HG02884 (cell line): ENCODE measurements at regions not wholly inside any gene's neighbourhood (a gene's known extent, or its start where the extent isn't known, plus 50 kb on each side); places are given as distances from the start of the nearest gene placed in this dataset.

Experiments used
- ATAC-seq: cut with Tn5 transposase; IDR thresholded peaks from one replicate; pipeline ENCODE4 v1.9.1; 2021; ENCODE audit warnings: mild to moderate bottlenecking, moderate library complexity; ENCODE audit not compliant: unreplicated experiment

DNA sequence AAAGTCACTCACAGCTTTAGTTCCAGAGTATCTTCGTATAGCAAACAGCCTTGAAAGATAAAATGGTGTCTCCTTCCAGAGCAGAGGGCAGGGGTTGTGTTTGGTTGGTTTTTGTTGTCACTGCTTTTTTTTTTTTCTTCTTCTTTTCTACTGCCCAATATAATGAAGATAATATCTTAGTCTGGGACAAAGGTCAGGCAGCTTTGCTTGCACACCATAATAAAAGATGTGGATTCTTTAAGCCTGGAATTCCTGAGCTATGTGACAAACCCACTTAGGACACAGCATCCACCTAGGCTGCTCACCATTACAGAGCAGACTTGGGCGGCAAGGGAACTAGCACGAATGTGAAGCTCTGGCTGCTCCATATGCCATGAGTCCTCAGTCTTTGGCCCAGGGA lies 165.6 kb upstream of the MIR17HG start:
- ATAC-seq, result no peak

DNA sequence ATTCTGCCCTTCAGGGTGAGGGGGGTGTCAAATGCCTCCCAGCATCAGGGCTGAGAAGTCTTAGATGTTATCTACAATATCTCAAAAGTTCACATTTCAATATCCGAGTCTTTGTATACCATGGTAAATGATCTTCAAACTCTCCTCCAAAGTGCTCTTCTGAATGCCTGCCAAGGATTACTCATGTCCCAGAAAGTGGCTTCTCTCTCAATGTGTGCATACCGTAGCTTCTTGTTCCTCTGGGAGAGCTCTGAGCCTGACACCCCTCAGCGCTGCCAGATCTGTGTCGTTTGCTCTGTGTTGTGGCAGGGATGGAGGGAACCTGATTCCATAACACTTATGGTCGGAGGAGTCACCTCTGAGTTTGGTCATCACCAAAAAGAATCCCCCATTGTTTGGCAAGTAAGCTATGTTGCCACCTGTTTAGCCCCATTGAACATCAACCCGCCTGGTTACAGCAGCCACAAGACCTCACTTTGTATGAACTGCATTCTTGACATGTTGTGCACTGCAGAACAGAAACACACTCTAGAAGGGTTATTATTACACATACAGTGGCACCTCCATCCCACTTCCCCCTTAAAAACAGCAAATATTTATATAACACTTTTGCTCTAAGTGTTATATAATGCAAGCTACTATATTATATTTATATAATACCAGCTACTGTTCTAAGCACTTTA lies 163.1 kb upstream of the MIR17HG start:
- ATAC-seq, result no peak

DNA sequence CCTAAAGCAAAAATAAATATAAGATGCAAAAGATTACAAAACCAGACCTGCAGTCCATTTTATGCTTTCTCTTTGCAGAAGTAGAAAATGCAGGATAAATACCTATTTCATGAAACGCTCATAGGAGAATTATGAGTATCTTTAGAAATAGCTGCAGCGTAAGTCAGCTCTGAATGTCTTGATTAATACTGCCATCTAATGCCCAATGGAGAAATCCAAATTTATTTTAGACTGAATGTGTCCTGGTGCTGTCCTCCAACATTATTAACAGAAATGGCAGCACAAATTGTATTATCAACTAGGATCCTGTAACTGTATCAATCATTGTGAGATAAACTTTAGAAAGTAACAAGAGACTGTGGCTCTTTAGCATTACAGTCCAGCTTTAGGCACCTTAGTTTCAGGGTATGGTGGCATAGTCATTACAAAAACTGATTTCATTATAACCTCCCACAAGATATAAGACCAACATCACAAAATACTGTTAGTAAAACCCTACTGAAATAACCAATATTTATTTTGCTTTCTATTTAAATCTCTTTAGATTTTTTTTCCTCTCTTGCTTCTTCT lies 162.1 kb upstream of the MIR17HG start:
- ATAC-seq, result no peak

DNA sequence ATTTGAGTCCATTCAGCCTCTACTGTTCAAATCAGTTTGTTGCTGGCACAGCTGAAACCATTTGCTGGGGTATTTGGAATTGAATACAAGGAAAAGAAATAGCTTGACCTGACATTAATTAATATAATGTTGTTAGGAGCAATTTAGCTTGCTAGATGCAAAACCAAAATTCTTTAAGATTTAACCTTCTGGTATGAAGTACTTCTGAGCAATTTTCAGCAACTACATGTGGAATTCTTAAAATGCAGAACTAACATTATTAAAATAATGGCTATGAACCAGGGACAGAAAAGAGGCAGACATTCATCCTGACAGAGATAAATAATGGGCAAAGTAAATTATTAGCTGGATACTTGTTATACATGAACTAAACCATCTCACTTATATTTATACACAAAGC lies 160.0 kb upstream of the MIR17HG start:
- no peak for ATAC-seq

DNA sequence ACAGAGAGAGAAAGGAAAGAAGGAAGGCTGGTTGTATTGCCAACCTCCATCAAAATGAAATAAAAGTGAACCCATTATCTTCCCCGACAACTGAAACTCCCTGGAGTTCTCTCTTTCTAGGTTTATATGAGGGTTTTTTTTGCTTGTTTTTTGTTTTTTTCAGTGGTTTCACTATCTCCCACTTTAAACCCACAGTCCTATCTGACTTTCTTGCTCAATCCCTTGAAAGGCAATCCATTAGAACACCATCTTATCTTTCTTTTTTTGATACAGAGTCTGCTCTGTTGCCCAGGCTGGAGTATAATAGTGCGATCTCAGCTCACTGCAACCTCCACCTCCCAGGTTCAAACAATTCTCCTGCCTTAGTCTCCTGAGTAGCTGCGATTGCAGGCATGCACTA lies 158.0 kb upstream of the MIR17HG start:
- no peak for ATAC-seq

DNA sequence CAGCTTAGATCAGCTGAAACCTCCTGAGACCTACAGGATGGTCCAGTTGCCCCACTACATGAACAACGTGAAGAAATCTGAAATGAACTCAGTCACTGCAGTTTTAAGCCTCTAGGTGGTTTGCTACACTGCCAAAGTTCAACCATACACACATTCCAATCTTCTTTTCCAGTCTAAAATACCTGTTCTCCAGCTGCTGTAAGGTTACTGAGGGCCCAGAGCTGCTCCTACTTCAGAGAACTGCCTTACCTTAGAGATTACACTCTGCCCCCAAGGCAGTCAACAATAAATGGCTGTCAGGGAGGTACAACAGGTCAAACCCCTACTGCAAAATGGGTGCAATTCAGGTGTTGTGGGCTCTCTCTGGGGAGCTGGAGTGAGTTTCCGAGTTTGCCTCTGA lies 154.1 kb upstream of the MIR17HG start:
- no peak for ATAC-seq

DNA sequence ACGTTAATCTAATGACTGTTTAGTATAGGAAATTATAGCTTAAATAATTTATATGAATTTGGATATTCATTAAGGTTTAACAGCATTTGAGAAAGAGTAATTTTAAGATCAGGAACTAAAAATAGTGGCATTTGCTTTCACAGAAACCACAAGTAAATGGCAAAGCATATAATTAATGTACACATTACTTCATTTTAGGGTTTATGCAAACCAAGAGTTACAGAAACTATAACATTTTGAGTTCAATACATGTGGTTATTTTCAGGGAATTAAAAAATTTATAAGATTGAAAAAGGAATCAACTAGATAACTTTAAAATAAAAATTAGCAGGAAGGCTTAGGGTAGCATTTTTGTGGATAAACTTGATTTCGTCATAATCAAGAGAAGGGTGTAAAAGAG lies 151.7 kb upstream of the MIR17HG start:
- no peak for ATAC-seq

DNA sequence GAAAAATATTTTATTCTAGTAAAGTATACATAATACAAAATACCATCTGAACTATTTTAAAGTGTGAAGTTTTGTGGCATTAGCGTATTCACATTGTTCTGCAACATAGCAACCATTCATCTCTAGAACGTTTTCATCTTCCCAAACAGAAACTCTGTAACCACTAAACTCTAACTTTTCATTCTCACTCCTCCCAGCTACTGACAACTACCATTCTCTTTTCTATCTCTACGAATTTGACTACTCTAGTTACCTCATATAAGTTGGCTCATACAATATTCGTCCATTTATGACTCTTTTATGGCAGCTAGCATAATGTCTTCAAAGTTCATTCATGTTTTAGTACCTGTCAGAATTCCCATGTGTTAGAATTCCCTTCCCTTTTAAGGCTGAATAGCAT lies 150.5 kb upstream of the MIR17HG start:
- peak; percentile 47 for ATAC-seq

DNA sequence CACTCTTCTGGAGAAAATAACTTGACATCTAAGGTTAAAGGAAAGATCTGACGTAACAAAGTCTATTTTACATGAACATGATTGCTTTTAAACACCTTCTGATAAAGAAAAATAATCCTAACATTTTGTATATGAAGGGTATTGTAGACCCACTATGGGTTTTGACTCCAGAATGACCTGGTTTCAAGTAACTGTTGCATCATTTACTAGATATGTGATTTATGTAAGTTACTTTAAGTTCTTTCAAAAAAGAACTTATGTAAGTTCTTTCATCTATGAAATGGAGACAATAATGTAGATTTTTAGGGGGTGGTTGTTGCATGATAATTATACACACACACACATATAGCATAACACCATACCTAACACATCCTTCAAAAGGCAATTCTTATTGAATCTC lies 147.6 kb upstream of the MIR17HG start:
- ATAC-seq, result no peak

DNA sequence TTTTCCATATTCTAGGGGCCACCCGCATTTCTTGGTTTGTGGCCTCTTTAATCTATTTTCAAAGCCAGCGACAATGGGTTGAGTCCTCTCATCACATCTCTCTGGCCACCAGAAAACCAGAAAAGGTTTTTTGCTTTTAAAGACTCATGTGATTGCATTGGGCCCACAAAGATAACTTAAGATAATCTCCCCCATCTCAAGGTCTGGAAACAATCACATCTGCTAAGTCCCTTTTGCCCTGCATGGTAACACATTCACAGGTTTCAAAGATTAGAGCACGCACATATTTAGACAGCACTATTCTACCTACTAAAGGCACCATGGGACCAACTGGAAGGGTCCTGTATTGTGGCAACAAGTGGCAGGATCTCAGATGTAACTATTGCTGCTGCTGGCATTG lies 147.0 kb upstream of the MIR17HG start:
- ATAC-seq, result no peak

DNA sequence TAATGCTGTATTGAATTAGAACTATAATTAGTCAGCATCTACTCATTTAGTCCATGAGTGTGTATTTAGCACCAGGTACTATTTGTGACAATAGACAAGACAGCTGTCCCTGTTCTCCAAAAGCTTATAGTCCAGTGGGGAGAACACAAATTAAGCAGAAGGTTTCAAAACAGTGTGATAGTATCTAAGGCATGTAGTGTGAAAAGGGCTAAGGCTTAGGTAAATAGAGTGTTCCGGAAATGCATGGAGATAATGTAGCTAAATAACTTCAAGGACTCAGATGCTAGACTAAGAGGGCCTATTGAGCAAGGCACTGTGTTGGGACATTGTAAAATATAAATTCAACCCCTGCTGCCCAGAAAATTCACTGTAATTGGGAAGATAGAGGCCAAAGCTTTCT lies 144.1 kb upstream of the MIR17HG start:
- no peak for ATAC-seq

DNA sequence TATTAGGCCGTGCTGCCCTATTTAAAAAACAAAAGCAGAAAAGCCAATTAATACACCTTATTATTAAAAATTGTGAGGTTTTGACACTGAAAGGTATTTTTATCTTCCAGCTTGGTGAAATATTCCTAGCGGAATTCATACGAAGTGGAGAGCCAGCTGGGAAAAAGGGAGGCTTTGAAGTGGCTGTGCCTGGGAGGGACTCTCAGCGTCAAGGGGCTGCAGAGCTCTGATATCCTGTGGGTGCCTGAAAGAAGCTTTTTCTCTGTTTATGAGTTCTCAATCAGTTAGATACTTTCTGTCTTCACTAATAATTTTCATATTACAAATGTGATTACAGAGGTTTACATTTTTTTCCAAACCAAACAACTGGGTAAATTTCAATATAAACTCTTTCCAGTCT lies 140.2 kb upstream of the MIR17HG start:
- ATAC-seq, result no peak

DNA sequence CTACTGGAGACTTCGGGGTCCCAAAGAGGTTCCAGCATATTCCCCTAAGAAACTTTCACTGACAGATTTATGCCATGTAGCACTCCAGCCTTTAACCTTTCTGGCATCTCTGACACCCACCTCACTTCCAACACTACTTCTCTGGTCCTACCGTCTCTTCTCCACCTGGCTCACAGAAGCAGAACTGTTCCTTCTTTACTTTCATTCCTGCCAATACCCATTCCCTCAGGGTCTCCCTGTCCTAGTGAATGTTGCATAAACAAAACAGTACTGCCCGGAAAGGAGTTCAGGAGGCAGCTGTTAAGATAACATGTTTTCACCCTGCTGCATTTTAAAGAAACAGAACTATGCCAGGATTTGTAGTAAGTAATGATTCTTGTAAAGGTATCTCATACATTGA lies 136.0 kb upstream of the MIR17HG start:
- ATAC-seq, result no peak

DNA sequence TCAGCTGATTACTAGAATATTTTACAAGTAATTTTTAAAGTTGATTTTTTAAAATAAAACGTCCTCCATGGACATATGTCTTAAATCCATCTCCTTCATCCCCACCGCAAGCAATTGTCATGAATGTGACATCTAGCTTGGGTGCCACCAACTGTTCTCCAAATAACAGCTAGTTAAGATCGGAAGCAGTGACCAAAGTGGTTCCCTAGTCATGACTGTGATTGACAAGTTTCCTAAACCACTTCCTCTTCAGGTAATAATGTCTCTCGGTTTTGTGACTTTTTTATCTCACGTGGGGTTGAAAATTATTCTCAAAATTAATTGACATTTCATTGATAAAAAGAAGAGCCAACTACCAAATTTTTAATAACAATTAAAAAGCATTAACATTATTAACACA lies 135.3 kb upstream of the MIR17HG start:
- ATAC-seq, result no peak

DNA sequence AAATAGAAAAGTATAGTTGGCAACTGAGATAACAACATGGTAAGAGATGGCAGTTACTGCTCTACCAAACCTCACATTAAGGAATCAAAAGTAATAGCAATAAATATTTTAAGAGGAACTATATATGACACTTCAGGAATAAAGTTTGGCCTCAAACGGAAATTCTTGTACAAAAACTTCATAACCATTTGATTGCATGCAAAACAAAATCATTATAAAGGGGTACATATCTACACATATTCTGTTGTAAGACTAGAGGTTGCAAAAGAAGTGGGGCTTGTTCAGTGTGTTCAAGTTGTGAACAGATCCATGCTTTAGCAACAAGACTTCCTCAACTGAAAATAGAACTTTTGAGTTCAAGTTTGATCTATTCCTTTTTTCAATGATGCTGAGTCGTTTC lies 133.5 kb upstream of the MIR17HG start:
- no peak for ATAC-seq

DNA sequence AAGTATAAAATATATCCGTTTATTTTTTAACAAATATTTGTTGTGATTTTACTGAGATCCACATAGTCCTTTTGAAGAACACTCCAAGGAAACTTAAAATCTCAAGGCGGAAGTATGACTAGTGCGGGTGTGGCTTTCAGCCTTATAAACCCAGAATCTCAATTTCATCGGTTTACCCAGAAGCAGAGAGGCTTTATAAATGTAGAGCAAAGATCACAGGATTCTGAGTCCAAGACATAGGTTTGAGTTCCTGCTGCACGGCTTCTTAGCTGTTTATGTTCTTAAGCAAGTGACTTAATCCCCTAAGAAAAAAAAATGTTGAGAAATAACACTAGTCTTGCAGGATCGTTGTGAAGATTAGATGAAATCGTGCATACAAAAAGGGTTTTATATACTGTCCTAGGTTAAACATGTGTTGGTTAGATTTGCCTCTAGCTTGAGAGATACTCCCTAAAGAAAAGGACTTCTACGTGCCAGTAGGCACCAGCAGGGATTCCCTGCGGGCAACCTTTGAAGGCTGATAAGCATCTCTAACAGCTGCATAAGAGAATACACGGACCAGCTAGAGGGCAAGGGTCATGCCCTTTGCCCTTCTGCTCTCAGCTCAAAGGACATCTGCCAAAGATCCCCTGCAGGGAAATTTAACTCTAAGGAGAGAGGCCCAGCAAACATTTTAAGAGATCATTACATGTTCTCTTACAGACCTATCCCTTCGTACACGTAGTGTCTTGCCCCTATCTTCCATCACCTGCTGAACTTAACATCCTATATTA lies 130.4 kb upstream of the MIR17HG start:
- ATAC-seq, result no peak

DNA sequence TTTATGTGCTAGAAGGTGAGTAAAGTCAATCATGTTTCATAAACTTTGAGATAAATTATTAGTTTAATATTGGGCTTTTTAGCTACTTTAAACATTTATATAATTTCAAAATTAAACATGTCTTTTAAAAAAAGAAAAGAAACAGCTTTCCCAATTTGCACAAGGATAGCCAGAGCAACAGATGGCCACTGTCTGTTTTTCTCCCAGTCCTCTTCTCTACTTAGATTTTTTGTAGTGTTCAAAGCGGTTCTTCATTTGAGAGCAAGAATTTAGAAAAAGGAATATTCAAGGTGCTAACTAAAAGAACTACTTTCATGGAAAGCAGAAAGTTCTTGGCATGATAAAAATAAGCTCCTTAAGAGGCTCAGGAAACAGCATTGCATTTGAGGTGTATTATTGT lies 128.3 kb upstream of the MIR17HG start:
- ATAC-seq, result no peak

DNA sequence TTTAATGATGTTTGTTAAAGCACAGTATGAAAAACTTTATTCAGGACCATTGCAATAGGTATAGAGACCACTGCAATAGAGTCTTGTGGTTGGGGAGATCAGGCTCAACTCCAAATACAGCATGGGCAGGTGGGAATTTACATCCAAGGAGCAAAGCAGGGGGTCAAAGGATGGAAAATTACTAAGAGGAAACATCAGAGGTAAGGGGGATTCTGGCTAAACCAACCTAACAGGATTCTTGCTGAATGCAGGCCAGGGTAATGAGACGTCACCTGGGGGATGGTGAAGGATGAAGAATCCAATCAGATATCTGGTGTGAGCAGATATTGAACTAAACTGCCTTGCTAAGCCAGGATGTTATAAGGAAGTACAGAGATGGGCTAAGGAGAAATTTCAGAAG lies 126.6 kb upstream of the MIR17HG start:
- ATAC-seq, result no peak

DNA sequence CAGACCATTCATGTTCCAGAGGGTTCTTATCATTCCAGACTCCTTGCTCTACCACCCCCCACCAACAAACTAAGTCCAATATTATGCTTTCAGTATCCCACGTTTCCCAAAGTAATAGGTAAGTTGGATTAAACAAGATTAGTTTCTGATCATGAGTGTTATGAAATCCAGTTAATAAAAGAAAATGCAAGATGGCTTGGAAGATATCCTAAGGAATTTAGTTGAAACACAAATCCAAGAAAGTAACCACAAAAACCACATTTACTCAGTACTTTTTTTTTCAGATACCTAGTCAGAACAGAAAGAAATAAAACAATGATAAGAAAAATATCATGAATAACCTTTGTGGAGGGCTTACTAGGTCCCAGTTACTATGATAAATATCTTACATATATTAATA lies 119.4 kb upstream of the MIR17HG start:
- ATAC-seq, result no peak

DNA sequence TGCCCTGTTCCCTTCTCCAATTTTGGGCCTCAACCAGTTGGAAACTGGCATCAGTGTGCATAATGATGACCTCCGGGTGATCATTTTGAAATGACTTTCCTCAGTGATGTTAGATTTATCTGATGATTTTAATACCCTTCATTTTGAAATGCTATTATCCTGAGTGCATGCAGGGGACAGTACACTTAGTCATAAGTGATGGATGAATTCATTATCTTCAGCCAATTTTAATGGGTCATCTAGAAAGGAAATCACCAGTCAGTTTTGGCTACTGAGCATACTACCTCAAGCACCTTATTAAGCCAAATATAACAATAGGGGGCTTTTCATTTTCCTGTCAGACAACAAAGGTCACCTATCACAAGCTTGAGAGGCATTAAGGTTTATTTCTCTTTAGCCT lies 118.5 kb upstream of the MIR17HG start:
- no peak for ATAC-seq

DNA sequence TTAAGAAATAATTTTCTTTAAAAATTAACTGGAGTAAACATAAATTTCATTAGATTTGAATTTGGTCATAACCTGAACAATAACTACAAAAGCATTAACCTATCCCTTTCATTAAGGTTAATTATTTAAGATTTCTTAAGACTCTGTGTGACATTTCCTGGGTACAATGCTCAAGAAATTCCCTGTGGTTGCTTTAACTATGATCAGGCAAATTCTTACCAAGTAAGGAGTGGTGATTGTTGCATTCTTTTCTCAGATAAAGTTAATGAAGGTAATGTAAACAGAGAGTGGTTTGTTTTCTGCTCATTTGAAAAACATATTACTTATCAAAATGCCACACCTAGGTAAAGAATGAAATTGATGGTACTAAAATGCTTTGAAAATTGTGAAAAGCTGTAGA lies 114.8 kb upstream of the MIR17HG start:
- ATAC-seq, result no peak

DNA sequence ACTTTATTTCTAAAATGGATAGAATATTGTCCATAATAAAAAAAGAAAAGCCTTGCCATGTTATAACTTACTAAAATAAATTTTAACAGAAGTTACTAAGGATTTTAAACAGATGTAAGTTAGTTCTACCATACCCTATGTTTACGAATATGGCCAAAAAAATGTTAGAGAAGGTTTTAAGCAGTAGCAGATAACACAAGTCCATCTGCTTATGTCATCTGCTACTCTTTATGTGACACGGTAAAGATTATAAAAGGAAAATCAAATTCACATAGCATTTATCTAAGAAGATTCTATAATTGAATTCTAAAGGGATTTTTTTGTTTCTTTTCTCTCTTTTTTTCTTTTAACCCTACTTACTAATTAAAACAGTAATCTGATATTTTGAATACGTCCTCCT lies 114.2 kb upstream of the MIR17HG start:
- no peak for ATAC-seq
